Activated CD4-positive, alpha-beta T cell treated with anti-CD3 and anti-CD28 coated beads, Interleukin-2, amount 50 U/mL, for 48 hours (primary cell): ENCODE measurements at regions not wholly inside any gene's neighbourhood (a gene's known extent, or its start where the extent isn't known, plus 50 kb on each side); places are given as distances from the start of the nearest gene placed in this dataset.
"Not testable (repeated sequence)": the region's sequence is repeated elsewhere in the genome, so short reads cannot be mapped to it uniquely, and the experiment has no call there.

ENCODE experiments used
- DNase-seq, 2 experiments: peaks; one replicate each; pipeline ENCODE4 v3.0.0-alpha.2; 2020

DNA sequence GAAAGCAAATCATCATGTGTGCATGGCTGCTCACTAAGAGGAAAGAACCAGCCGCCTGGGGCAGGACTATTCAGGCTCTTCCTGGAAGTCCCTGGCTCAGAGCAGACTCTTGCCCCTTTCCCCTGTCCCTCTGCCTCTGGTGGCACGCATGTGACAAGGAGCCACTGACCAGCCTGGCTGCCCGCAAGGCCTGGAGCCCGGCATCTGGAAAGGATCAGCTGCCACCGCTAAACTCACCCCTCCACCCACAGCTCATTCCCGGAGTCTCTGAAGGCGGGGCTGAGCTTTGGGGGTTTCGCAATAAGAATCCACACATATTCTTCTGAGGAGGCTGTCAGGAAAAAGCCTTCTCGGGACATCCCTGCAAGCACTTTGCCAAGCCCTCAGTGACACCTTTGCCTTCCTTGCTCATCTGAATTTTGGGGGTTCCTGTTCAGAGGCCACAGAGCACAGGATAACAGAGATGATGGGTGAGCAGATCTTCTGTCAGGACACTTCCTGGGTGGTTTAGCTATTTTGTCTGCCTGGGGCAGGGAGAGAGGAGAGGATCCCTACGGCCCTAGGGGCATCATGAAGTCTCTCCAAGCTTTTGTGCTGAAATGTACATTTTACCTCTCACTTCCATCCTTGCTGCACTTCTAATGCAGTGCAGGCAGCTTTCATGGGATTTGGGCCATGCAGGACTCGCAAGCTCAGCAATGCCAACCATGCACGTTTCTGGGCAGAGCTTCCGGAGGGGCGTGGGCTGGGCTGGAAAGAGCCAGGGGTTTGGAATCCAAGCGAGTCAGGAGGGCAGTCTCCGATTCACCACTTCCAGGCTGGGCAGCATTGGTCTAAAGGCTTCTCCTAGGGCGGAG, 124.8 kb upstream of the MAP1LC3B2 start:
- no peak for DNase-seq

DNA sequence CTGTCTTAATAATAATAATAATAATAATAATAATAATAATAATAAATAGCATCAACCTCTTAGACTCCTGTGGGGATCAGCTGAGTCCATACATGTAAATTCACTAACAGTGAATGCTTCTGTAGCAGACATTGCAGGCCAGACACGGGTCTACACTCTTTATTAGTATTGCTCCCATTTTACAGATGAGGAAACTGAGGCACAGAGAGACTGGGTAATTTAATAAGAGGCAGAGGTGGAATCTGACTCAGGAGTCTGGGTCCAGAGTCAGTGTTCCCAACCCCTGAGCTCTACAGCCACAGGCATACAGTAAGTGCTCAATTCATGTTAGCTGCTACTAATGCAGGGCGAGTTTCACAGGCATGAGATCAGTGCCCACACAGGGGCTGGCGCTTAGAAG, 123.2 kb upstream of the MAP1LC3B2 start:
- no peak for DNase-seq

DNA sequence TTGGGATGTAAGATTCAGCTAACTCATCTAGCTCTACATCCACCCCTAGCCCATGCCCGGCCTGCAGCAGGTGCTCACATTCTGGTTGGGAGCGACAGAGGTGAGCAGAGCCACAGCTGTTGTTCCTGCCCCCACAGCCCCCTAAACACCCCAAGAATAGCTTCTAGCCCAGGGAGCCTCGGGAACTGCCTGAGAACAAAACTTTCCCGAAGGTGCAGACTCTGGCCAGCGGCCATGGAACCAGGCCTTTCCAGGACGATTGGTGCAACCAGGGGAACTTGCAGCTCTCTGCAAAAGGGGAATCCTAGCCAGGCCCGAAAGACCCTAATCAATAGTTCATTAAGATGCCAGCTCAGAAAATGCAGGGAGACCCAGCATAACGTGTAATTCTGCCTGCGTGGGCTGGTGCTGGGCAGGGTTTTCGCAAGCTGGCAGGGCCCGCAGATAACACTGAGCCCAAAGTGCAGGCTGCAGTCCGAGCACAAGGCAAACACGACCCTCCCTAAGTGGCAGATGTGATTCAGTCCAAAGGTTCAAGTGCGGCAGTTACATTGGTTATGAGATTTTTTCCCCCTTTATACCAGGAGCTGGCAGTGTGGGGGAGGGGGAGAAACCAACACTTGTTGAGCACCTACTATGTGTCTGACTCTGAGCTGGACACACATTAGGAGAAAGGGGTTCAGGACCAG, 122.5 kb upstream of the MAP1LC3B2 start:
- DNase-seq: no peak

DNA sequence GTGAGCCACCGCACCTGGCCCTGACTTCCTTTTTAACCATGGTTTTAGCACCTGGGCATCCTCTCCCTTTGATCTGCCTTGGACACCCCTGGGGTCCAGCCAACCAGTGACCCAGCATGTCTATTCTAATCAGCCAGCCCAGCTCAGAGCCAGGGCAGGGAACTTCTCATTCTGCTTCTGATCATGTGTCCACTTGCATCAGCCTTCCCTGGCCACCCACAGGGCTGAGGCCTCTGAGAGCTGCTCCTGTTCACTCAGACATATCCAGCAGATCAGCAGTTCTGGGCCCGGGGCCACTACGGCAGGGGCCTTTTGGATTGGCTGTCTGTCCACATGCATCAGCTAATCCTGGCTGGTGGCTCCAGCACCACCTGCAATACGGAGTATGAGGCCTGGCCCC, 117.9 kb upstream of the MAP1LC3B2 start:
- no peak for DNase-seq

DNA sequence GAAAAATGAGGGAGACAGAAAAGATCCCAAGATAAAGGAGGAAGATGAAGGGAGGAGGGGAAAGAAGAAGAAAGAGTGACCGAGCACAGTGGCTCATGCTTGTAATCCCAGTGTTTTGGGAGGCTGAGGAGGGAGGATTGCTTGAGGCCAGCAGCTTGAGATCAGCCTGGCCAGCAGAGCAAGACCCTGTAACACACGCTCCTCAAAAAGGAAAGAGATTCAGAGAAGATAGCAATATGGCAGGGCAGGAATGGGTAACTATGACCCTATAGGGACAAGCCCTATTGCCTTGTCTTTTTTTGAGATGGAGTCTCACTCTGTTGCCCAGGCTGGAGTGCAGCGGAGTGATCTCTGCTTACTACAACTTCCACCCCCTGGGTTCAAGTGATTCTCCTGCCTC, 116.9 kb upstream of the MAP1LC3B2 start:
- no peak for DNase-seq

DNA sequence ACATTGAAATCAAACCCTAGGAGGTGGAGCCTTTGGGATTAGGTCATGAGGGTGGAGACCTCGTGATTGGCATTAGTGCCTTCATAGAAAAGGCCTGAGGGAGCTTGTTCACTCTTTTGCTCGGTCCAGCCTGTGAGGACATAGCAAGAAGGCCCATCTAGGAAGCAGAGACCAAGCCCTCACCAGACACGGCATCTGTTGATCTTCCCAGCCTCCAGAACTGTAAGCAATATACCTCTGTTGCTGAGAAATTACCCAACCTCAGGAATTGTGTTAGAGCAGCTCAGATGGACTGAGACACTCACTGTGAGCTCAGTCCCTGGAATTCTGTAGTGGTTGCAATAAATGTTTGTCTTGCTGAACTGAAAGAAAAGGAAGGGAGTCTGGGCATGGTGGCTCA, 116.2 kb upstream of the MAP1LC3B2 start:
- no peak for DNase-seq

DNA sequence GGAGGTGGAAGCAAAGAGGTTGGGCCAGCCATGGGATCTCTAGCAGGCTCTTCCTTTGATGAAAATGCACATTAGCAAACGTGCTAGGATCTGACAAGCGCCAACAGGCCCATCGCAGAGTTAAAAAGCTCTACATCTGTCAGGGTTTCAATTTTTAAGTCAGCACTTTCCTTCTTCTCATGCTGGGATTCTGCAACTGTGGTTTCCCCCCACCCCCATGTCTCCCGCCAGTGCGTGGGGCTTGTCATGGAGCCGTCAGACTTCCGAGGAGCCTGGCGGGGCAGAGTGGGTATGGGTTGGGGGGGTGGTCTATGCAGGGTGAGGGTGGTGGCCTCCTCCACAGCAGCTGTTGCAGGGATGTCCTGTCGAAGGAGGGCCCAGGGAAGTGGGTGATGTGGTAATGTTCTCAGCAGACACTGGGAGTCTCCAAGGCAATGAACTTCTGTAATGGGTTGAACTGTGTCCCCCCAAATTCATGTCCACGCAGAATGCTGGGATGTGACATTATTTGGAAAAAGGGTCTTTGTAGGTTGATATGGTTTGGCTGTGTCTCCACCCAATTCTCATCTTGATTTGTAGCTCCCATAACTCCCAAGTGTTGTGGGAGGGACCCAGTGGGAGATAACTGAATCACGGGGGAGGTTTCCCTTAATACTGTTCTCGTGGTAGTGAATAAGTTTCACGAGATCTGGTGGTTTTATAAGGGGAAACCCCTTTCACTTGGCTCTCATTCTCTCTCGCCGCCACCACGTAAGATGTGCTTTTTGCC, 115.2 kb upstream of the MAP1LC3B2 start:
- DNase-seq: peak; percentile 6 to 25

DNA sequence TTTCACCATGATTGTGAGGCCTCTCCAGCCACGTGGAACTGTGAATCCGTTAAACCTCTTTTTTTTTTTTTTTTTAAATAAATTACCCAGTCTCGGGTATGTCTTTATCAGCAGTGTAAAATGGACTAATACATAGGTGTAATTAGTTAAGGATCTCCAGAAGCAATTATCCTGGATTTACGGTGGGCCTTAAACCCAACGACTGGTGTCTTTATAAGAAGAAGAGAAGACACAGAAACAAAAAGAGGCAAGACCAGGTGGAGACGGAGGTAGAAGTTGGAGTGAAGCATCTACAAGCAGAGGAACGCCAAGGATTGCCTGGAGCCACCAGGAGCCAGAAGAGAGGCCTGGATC, 114.6 kb upstream of the MAP1LC3B2 start:
- no peak for DNase-seq

DNA sequence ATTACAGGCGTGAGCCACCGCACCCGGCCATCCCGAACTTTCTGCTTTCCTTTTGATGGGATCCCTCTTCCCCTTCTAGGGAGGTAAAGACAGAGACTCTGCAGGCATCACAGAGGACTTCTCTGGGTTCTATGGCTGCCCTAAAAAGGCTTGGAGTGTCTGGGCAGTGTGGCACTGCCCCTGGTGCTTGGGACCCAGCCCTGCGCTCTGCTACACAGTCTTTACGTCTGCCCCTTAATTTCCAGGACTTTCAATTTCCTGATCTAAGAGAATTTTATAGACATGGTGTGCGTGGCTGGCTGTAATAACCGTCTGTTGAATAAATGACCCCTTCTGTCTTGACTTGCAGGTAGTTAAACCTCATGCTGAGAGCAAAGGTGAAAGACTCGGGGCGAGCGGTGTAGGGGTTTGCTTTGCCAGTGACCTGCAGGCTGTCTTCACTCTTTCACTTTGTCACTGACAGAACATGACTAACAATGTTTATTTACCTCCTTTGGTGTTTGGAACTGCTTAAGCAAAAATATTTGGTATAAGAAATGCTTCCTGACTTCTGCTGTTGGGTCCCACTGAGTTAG, 110.9 kb upstream of the MAP1LC3B2 start:
- DNase-seq: no peak

DNA sequence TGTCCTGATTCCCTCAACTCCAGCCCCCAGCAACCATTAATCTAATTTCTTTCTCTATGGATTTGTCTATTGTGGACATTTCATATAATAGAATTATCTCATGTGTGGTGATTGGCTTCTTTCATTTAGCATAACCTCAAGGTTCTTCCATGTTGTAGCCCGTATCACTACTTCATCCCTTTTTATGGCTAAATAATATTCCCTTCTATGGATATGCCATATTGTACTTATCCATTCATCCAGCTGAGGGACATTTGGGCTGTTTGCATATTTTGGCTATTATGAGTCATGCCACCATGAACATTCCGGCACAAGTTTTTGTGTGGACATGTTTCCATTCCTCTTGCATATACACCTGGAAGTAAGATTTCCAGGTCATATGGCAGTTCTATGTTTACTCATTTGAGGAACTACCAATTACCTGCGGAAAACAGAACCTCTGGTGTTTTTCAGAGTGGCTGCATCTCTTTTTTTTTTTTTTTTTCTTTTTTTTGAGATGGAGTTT, 108.7 kb upstream of the MAP1LC3B2 start:
- DNase-seq: no peak

DNA sequence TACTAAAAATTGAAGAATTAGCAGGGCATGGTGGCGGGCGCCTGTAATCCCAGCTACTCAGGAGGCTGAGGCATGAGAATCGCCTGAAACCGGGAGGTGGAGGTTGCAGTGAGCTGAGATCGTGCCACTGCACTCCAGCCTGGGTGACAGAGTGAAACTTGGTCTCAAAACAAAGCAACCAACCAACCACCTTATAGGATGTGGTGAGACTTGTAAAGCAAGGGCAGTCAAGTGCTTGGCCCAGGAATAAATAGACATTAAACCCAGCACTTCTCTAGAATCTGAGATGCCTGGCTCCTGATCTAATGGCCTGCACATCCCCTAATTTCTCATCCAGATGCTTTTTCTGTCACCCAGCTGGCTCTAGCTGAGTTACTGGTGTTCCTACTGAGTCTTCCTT, 106.2 kb upstream of the MAP1LC3B2 start:
- DNase-seq: not testable (repeated sequence)

DNA sequence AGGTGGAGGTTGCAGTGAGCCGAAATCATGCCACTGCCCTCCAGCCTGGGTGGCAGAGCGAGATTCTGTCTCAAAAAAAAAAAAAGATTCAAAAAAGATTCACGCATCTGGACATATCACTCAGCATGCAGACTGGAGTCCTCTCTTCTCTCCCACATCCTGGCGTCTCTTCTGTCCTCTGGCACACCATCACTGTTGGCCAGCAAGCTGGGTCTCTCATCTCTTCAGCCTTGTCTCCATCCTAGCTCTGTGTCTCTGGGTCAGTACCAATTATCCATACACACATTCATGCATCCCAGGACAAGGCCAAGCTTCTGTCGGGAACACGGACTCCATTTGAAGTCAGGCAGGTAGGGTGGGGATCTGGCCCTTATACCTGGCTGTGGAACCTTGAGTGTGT, 105.5 kb upstream of the MAP1LC3B2 start:
- DNase-seq: no peak

DNA sequence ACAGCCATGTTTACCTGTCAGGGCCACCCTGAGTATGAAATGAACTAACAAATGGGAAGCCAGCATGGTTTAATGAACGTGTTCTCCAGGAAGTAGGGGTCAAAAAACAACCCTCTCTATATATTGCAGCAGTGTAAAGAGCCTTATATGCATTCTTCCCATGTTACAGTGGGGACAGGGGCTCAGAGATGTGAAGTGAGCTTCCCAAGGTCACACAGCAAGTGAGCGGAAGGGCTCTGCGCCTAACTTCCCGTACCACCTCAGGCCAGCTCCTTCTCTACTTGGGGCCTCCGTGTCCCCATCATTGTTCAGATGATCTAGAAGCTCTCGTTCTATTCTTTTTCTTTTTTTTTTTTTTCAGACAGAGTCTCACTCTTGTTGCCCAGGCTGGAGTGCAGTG, 105.1 kb upstream of the MAP1LC3B2 start:
- DNase-seq: no peak

DNA sequence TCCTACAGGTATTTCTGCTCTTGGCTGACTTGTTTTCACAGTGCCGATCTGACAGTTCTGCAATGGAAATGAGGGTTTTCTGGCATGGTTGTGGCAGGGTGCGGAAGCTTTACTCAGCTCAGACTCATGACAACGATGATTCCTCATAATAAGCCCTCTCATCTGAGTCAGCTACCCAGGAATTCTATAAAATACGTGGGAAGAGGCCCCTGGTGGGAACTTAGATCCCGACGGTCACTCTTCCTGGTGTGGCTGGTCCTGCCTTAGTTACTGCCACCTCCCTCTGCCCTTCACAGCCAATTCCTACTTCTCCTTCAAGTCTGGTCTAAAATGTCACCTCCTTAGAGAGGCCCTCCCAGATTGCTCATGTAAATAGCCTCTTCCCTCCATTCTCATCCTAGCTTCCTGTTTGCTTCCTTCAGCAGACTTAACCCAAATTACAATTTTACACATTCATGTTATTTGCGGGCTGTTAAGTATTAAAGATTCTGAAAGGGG, 104.2 kb upstream of the MAP1LC3B2 start:
- DNase-seq: no peak

DNA sequence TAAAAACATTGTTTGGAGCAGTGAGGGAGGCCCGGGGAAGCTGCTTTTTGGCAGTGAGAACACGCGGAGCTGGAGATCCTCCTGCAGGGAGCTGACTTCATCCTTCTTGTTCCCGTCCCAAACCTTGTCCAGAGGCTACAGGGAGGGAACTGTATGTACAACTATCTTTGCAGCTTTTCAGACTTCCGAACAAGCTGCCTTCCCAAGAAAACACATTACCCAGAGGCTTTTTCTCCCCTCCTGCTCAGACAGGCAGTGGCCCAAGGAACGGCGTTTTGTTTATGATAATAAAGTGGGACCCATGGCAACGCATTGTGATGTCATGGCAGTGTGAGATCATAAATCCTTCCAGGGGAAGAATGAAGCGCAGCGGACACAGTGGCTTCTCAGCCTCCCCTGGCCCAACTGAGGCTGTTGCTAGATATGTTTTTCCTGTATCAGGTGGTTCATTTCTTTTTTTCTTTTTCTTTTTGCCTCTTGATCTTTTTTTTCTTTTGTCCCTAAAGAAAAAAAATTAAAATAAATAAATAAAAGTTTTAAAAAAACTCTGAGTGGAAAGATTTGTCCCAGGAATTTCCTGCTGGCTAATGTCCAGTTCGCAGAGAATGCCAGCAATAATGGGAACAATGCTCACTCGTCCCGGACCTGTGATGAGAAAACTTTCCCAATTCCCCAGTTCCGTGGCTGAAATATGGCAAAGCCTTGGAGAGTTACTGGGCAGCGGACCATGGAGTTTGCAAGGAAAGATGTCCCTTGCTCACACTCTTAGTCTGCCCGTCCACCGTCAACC, 103.4 kb upstream of the MAP1LC3B2 start:
- DNase-seq: no peak

DNA sequence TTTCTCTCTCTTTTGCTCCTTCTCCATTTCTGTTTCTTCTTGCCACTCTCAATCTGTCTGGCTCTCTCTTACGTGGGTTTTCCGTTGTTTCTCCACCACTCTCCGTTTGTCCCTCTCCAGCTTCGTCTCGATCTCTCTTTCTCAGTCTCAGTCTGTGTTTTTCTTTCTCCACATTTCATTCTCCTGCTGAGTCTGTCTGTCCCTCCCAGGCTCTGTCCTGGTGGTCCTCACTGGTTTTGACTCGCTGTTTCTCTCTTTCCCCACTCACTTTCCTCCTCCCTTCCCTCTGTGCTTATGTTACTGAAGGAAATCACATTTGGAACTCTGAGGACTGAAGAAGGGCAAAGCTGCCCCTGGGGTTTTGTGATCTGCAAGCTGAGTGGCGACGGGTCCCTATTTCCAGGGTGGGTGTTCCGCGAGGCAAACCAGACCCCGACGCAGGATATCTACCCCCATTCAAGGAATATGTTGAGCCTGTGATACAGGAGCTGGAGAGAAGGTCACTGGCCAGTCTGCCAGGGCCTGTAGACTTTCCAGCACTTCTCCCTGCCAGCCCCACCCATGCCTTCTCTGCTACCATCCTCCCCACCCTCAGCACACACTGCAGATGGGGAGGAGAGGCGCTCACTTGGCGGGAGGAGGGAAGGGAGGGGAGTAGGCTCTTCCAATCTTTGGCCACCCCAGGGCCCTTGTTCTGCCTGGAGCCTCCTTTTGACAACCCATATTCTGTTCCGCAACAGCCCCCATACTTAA, 102.7 kb upstream of the MAP1LC3B2 start:
- DNase-seq: no peak

DNA sequence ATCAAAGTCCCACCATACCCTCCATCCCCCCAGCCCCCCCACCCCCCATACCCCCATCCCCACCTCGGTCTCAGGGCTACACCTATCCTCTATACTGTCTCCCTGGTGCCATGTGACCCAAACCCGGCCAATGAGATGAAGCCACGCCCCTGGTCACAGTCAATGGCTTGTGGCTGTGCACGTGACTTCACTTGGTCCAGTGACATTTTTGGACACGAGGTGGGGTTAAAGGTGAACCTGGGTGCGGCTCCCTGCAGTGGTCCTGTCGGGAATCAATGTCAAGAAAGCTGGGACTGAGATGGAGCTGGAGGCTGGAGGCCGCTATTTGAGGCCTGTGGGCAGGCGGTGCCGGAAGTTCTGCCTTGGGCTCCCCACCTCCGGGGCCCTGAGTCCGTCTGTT, 100.7 kb upstream of the MAP1LC3B2 start:
- no peak for DNase-seq

DNA sequence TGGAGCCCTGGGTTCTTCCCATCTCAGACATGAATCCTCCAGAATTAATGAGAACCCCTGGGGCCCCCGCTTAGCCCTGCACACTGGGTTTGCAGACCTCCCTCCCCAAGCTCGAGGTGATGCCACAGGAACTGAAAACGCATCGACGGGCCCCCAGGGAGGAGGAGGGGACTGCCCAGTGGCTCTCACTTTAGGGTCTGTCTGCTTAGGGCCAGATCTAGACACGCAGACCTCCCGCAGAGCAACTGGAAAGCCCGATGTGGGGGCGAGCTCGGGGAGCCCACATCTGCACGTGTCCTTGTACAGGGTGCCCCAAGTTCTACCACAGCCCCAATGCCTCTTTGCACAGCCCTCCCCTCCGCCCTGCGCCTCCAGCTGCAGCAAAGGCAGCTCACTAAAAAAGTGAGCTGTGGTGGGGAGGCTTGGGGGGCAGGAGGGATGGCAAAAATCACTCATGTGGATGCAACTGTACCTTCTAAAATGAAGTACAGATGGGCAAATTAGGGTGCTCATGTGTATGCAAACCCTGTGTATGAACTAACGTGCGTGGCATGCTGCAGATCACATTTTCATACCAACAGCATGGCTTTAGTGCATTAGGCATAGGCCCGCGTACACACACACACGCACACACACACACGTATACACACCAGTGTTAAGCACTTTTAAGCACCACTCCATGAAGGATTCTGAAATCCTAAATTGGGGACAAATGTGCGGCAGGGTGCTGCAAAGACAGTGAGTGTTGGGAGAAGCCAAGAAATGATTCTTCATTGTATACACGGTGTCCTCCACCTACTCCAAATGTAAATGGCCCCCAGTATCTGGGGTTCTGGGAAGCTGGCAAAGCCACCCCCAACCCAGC, 99.9 kb upstream of the MAP1LC3B2 start:
- DNase-seq: no peak

DNA sequence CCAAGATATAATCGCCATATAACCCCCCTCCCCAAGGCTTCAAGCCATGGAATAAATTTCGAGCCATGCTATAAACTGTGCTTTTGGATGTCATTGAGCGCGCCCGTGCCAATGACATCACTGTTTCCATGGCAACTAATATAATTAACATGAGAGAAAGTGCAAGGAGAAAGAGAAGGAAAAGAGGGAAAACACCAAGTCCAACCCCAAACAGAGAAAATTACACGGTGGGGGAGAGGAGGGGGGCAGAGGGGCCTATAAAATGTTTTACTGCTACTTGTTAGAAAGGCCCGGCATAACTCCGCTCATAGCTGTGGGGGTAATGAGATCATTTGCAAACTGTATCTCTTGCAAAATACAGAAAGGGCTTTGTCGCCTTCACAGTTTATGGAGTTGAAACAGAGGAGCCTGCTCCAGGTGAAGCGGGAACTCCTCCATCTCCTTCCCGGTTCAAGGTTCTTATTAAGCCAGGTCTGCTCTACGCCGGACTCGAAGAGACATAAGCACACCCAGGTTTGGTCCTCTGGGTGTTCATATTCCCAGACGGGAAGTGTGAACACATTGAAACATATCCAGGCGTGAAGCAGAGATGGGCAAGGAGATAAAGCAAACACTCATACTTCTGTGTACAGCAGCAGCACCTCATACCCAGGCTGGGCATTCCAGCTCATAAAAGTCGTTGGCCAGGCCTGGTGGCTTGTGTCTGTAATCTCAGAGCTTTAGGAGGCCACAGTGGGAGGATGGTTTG, 99.1 kb upstream of the MAP1LC3B2 start:
- DNase-seq: no peak

DNA sequence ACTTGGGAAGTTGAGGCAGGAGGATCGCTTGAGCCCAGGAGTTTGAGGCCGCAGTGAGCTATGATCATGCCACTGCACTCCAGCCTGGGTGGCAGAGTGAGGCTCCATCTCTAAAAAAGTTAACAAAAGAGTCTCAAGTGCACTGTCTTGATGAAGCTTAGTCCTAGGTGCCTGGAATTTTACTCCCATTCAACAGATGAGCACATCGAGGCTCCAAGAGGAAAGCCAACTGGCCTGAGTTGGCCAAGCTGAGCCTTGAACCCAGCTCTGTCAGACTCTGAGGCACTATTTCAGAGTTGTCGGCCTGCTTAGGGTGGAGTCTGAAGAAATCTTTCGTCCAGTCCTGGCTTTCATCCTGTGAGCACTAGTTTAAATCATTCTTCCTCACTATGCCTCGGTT, 98.1 kb upstream of the MAP1LC3B2 start:
- DNase-seq: no peak
